ENCODE measurements at regions not wholly inside any gene's neighbourhood (a gene's known extent, or its start where the extent isn't known, plus 50 kb on each side); places are given as distances from the start of the nearest gene placed in this dataset.

- H3K4me3 ChIP-seq (ENCODE audit: low read depth, low read length): no peak overlapping the region
- no peak for DNase-seq (ENCODE audit: low read depth)
- TF ChIP-seq MYC (IDR thresholded peaks at IDR 0.05; ENCODE audit: low read depth, low read length): no peak
- TF ChIP-seq, protein P1, sequence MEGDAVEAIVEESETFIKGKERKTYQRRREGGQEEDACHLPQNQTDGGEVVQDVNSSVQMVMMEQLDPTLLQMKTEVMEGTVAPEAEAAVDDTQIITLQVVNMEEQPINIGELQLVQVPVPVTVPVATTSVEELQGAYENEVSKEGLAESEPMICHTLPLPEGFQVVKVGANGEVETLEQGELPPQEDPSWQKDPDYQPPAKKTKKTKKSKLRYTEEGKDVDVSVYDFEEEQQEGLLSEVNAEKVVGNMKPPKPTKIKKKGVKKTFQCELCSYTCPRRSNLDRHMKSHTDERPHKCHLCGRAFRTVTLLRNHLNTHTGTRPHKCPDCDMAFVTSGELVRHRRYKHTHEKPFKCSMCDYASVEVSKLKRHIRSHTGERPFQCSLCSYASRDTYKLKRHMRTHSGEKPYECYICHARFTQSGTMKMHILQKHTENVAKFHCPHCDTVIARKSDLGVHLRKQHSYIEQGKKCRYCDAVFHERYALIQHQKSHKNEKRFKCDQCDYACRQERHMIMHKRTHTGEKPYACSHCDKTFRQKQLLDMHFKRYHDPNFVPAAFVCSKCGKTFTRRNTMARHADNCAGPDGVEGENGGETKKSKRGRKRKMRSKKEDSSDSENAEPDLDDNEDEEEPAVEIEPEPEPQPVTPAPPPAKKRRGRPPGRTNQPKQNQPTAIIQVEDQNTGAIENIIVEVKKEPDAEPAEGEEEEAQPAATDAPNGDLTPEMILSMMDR (IDR thresholded peaks at IDR 0.05; ENCODE audit: low read depth, low read length): no peak
- TF ChIP-seq, protein P2, sequence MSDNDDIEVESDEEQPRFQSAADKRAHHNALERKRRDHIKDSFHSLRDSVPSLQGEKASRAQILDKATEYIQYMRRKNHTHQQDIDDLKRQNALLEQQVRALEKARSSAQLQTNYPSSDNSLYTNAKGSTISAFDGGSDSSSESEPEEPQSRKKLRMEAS (IDR thresholded peaks at IDR 0.05; ENCODE audit: low read depth, low read length): no peak
- no peak for TF ChIP-seq POLR2A (IDR thresholded peaks at IDR 0.05; ENCODE audit: extremely low read depth, insufficient read length)
Observed at GRCh38 chr6:27565839-27566779, 93.2 kb upstream of the ZNF184 start.

GRCh38 chr6:27562027-27562410 lies 89.1 kb upstream of the ZNF184 start:
- no peak for DNase-seq (ENCODE audit: low read depth)
- no peak overlapping the region for H3K4me3 ChIP-seq (ENCODE audit: low read depth, low read length)
- TF ChIP-seq POLR2A (IDR thresholded peaks at IDR 0.05; ENCODE audit: extremely low read depth, insufficient read length) (no peak), MYC (IDR thresholded peaks at IDR 0.05; ENCODE audit: low read depth, low read length) (no peak)
- TF ChIP-seq, protein P2 (IDR thresholded peaks at IDR 0.05; ENCODE audit: low read depth, low read length): no peak
- TF ChIP-seq, protein P1 (IDR thresholded peaks at IDR 0.05; ENCODE audit: low read depth, low read length): no peak

DNA sequence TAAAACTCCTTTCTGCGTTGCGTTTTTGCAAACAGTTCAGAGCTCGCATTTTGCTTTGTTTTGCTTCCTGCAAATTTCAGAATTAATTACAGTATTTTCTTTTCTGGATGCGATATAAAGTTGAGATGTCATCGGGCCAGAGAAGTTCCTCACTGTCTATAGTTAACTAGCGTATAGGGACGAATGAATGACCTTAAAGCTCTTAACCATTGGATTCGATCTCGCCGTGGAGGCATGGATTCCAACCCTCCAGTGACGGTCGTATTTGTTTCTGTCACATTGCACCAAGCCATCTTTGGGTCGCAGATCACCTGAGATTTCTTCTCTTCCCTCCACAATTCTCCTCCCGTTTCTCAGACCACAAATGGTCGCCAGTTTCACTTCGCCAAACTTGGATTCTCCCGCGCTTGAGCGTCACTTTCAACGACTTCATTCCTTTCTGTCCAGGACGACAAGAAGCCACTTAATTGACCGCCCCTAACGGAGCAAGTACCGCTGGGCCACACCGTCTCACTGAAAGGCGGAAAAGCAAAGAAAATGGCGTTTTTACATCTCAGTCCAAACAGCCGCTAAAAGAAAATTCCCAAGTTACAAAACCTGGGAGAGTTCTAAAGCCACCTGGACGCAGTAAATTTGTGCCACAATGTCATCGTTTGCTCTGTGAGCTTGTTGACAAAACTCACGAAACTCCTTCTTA lies 85.3 kb upstream of the ZNF184 start:
- DNase-seq (ENCODE audit: low read depth): no peak
- H3K4me3 ChIP-seq (ENCODE audit: low read depth, low read length): no peak overlapping the region
- TF ChIP-seq POLR2A (IDR thresholded peaks at IDR 0.05; ENCODE audit: extremely low read depth, insufficient read length) (no peak), MYC (IDR thresholded peaks at IDR 0.05; ENCODE audit: low read depth, low read length) (no peak)
- TF ChIP-seq, protein P2 (IDR thresholded peaks at IDR 0.05; ENCODE audit: low read depth, low read length): no peak
- TF ChIP-seq, protein P1 (IDR thresholded peaks at IDR 0.05; ENCODE audit: low read depth, low read length): no peak

DNA sequence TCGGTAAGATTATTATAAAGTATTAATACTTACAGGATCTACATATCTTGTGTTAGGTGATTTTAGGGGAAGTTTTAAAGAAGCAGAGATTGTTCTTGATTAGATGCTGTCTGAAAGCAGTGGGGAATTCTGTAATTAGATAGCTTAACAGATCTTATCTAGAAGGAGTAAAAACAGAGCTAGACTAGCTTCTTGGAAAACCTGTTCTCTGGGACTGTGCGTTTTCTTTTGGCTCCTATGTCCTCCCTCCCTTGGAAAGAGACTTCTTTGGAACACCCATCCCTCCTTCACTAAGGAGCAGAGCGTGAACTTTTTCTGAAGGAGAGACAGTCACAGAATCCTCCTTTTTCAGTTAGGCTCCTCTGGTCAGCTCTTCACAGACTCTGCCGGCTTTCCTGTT lies 83.5 kb upstream of the ZNF184 start:
- TF ChIP-seq POLR2A (IDR thresholded peaks at IDR 0.05; ENCODE audit: extremely low read depth, insufficient read length) (no peak), MYC (IDR thresholded peaks at IDR 0.05; ENCODE audit: low read depth, low read length) (no peak)
- TF ChIP-seq, protein P2 (IDR thresholded peaks at IDR 0.05; ENCODE audit: low read depth, low read length): no peak
- TF ChIP-seq, protein P1 (IDR thresholded peaks at IDR 0.05; ENCODE audit: low read depth, low read length): no peak
- DNase-seq (ENCODE audit: low read depth): no peak
- no peak overlapping the region for H3K4me3 ChIP-seq (ENCODE audit: low read depth, low read length)

DNA sequence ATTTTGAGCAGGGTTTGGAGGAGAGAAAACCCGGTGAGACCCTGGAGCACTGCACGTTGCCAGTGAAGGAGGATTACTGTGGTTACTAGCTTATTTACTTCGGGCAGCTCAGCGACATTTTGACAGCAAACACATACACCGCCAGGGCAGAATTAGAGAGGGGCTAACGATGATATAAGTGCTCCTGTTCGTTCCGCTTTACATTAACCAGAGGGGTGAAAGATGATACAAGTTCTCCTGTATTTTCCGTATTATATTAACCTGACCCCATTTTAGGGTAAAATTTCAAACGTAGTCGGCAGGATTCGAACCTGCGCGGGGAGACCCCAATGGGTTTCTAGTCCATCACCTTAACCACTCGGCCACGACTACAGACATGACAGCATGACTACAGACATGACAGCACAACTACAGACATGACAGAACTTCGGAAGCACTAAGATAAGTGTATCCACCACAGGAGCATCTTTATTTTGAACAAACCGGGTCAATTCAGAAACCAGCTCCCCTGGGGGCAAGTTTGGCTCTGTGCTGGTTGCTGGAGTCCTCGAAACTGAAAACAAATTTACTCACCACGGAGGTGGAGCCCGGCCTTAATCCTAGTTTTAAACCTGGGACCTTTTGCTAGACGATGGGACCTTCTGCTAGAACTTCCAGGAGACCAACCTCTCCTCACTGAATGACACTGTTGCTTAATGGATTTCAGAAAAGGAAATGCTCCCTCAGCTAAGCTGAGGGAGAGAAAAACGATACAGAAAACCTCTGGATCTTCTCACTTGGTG lies 80.4 kb upstream of the ZNF184 start:
- peak overlapping the region; percentile 60 for H3K4me3 ChIP-seq (ENCODE audit: low read depth, low read length)
- DNase-seq (ENCODE audit: low read depth): peak; percentile 85
- TF ChIP-seq POLR2A (IDR thresholded peaks at IDR 0.05; ENCODE audit: extremely low read depth, insufficient read length): no peak
- TF ChIP-seq, protein P1 (IDR thresholded peaks at IDR 0.05; ENCODE audit: low read depth, low read length): no peak
- TF ChIP-seq, protein P2 (IDR thresholded peaks at IDR 0.05; ENCODE audit: low read depth, low read length): peak; percentile 60

Data from NB4 (cell line).